Thoracic aorta (tissue), 2 donors: ENCODE measurements at regions not wholly inside any gene's neighbourhood (a gene's known extent, or its start where the extent isn't known, plus 50 kb on each side); places are given as distances from the start of the nearest gene placed in this dataset.

Experiments used
- ATAC-seq: fragments of 150-250 bp; one replicate; pipeline ENCODE4 v1.8.0; 2017; ENCODE audit warnings: low read depth; ENCODE audit not compliant: insufficient number of reproducible peaks, low FRiP score
- DNase-seq: peaks from one replicate; pipeline ENCODE4 v3.0.0-alpha.2; 2020; ENCODE audit warnings: low spot score
- H3K27ac ChIP-seq, 2 donors: fragments of 200-600 bp; sonication (generic); 1 replicate in 1 of 2; 2 replicates in 1 of 2; pipeline ENCODE4 v1.5.1; 2016; ENCODE audit warnings: mild to moderate bottlenecking in 2 of 2, moderate library complexity in 2 of 2
- H3K27me3 ChIP-seq: fragments of 200-600 bp; sonication (generic); replicated peaks from 2 replicates; pipeline ENCODE4 v1.6.0; 2016; ENCODE audit warnings: mild to moderate bottlenecking; ENCODE audit not compliant: insufficient read depth
- H3K36me3 ChIP-seq: fragments of 200-600 bp; sonication (generic); one replicate; pipeline ENCODE4 v1.5.1; 2016
- H3K4me1 ChIP-seq, 2 donors: fragments of 200-600 bp; sonication (generic); 1 replicate in 1 of 2; 2 replicates in 1 of 2; pipeline versions ENCODE4 v1.5.1 to v1.6.0; 2016; ENCODE audit warnings: low read depth in 2 of 2, mild to moderate bottlenecking in 1 of 2; ENCODE audit not compliant: control insufficient read depth in 1 of 2
- H3K4me3 ChIP-seq: fragments of 200-600 bp; sonication (generic); 2 replicates; pipeline ENCODE4 v1.5.1; 2016; ENCODE audit warnings: mild to moderate bottlenecking
- H3K9me3 ChIP-seq: fragments of 200-600 bp; sonication (generic); 2 replicates; pipeline ENCODE4 v1.5.1; 2016
- CTCF ChIP-seq: fragments of 200-600 bp; sonication (generic); IDR thresholded peaks from one replicate; pipeline ENCODE4 v1.5.1; 2019; ENCODE audit warnings: antibody characterized with exemption

DNA sequence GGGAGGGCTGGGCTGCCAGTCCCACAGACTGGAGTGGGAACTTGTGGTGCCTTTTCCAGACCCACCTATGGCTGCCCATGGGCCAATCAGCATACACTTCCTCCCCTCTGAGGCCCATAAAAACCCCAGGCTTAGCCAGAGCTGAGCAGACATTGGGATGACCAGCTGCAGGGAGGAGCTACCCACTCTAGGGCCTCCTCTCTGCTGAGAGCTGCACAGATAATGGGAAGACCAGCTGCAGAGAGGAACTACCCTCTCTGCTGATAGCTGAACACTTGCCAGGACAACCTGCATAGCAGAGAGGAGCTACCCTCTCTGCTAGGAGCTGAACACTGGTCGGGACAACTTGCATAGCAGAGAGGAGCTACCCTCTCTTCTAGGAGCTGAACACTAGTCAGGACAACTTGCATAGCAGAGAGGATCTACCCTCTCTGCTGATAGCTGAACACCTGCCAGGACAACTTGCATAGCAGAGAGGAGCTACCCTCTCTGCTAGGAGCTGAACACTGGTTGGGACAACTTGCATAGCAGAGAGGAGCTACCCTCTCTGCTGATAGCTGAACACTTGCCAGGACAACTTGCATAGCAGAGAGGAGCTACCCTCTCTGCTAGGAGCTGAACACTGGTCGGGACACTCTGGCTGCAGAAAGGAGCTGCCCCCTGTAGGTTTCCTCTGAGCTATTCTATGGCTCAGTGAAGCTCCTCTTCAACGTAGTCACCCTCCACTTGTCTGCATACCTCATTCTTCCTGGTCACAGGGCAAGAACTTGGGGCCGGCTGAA, 88.3 kb upstream of the CACUL1 start:
- no peak for TF ChIP-seq CTCF
- no peaks in the 10 kb centered on the region for H3K36me3 ChIP-seq
- H3K27me3 ChIP-seq: no peaks in the 10 kb centered on the region
- H3K4me3 ChIP-seq: no peak overlapping the region
- H3K9me3 ChIP-seq: no peaks in the 10 kb centered on the region
- no peak for DNase-seq
- H3K27ac ChIP-seq: no peak overlapping the region
- no peak for ATAC-seq
- H3K4me1 ChIP-seq: no peaks in the 10 kb centered on the region

DNA sequence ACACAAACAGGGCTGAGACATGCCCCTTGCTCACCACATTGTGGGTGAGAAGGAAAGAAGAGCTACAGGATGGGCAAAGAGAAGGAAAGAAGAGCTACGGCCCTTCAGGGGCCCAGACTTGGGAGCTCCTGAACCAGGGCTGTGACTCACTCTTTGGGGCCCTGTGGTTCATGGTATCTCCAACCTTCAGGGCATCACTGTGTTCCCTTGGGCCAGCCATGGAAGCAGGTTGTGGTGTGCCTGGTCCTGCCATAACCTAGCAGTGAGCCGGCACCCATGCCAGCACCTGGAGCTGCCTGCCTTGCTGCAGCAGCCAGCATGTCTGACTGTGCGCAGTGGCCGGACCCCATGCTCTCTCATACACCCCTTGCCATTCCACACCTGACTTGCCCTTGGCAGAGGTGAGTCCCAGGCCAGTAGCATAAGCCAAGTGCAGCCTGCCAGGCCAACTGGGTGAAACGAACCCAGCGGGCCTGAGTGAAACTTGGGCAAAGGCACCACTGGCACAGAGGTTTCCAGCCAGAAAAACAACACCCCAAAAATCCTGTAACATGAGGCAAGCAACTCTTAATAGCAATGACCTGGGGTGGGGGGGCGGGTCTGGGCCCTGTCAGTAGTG, 89.0 kb upstream of the CACUL1 start:
- no peaks in the 10 kb centered on the region for H3K27me3 ChIP-seq
- ATAC-seq (no peak), DNase-seq (no peak)
- H3K9me3 ChIP-seq: no peaks in the 10 kb centered on the region
- no peak for TF ChIP-seq CTCF
- H3K36me3 ChIP-seq: no peaks in the 10 kb centered on the region
- no peak overlapping the region for H3K27ac ChIP-seq
- H3K4me1 ChIP-seq: no peaks in the 10 kb centered on the region
- no peak overlapping the region for H3K4me3 ChIP-seq

- Histone ChIP-seq H3K36me3 (no peaks in the 10 kb centered on the region), H3K9me3 (no peaks in the 10 kb centered on the region), H3K27ac (no peak overlapping the region), H3K4me3 (no peak overlapping the region), H3K4me1 (no peaks in the 10 kb centered on the region), H3K27me3 (no peaks in the 10 kb centered on the region)
- no peak for TF ChIP-seq CTCF
- DNase-seq (no peak), ATAC-seq (no peak)
Measured at GRCh38 chr10:118844731-118845521, 90.2 kb upstream of the CACUL1 start.

- no peaks in the 10 kb centered on the region for H3K4me1 ChIP-seq
- ATAC-seq (no peak), DNase-seq (no peak)
- H3K27me3 ChIP-seq: no peaks in the 10 kb centered on the region
- TF ChIP-seq CTCF: no peak
- no peak overlapping the region for H3K27ac ChIP-seq
- no peaks in the 10 kb centered on the region for H3K36me3 ChIP-seq
- H3K4me3 ChIP-seq: no peak overlapping the region
- H3K9me3 ChIP-seq: no peaks in the 10 kb centered on the region
Measured at GRCh38 chr10:118845776-118846175, 91.0 kb upstream of the CACUL1 start.

- no peak overlapping the region for H3K27ac ChIP-seq
- no peaks in the 10 kb centered on the region for H3K27me3 ChIP-seq
- TF ChIP-seq CTCF: peak; percentile 24
- no peak overlapping the region for H3K4me3 ChIP-seq
- DNase-seq: no peak
- H3K4me1 ChIP-seq: no peaks in the 10 kb centered on the region
- H3K9me3 ChIP-seq: no peaks in the 10 kb centered on the region
- H3K36me3 ChIP-seq: no peaks in the 10 kb centered on the region
- no peak for ATAC-seq
Measured at GRCh38 chr10:118850418-118851061, 95.8 kb upstream of the CACUL1 start.
